ENCODE measurements at regions not wholly inside any gene's neighbourhood (a gene's known extent, or its start where the extent isn't known, plus 50 kb on each side); places are given as distances from the start of the nearest gene placed in this dataset.

DNA sequence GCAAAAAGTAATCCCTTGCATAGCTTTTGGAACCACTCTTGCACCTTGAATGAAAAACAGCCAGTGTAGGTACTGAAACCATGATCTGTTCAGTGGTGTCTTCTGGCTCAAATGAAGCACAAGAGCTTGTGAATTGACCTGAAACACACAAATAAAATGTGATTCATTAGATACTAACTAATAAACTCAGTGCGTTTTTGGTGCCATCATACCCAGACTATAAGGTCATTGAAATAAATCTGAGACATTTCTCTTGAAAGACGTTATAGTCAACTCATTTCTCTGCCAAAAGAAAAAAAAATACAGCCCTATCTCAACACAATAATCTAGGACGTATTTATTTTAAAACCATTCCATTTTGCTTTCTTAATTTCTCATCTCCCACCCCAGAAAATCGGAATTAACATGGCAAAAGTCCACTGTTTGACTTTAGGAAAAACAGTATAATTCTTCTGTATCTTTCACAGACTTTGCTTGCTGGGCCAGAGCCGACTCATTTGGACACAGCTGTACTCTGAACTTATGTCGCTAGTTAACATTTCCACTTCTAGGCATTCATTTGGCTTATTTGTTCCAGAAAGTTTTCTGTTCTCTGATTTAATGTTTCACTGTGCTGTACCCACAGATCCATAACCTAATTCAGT lies 284.9 kb upstream of the TBL1XR1 start:
- Mint-ChIP-seq H3K36me3 (ENCODE audit: low read depth) (peaks cover 20% of the 10 kb centered on the region), H3K4me3 (no peak overlapping the region), H3K27ac (peak overlapping the region; percentile 46), H3K27me3 (ENCODE audit: low read depth, poor library complexity) (peaks cover 9% of the 10 kb centered on the region), H3K9me3 (peaks cover 17% of the 10 kb centered on the region), H3K4me1 (peaks cover 55% of the 10 kb centered on the region)
- no peak for DNase-seq
- TF ChIP-seq, protein P1, sequence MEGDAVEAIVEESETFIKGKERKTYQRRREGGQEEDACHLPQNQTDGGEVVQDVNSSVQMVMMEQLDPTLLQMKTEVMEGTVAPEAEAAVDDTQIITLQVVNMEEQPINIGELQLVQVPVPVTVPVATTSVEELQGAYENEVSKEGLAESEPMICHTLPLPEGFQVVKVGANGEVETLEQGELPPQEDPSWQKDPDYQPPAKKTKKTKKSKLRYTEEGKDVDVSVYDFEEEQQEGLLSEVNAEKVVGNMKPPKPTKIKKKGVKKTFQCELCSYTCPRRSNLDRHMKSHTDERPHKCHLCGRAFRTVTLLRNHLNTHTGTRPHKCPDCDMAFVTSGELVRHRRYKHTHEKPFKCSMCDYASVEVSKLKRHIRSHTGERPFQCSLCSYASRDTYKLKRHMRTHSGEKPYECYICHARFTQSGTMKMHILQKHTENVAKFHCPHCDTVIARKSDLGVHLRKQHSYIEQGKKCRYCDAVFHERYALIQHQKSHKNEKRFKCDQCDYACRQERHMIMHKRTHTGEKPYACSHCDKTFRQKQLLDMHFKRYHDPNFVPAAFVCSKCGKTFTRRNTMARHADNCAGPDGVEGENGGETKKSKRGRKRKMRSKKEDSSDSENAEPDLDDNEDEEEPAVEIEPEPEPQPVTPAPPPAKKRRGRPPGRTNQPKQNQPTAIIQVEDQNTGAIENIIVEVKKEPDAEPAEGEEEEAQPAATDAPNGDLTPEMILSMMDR (IDR thresholded peaks at IDR 0.05): no peak

DNA sequence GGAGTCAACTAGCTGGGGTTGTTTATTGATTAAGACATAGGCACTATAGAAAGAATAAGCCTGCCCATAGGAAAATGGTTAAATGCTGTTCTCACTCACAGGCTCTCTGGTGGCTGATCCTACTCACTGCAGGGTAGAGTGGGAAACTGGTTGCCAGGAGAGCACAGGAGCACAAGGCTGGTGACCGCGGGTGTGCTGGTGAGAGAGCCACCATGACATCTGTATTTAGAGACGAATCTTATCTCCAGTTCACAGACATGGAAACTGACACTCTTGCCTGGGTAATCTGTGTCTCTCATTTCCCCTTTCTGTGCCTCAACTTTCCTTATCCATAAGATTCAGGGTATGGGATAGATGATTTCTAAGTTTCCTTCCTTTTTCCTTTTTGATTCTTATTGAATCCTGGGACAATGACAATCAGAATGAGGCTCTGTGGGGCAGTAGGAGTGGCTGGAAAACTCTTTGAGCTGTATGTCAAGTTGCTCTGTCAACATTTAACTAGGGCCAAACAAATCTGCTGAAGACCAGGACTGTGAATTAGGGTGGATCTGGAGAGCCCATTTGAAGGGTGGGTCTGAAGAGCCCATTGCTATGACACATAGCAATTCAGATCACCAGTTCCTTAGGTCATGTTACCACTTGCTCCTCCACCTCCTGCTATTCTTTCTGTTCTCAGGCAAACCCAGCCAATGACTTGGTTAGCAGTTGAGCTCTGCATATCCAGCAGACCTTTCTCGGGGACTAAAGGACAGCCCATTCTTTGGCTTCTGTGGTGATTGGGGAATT lies 286.1 kb upstream of the TBL1XR1 start:
- peaks cover 22% of the 10 kb centered on the region for H3K9me3 Mint-ChIP-seq
- H3K4me3 Mint-ChIP-seq: no peak overlapping the region
- TF ChIP-seq, protein P1 (IDR thresholded peaks at IDR 0.05): no peak
- peaks cover 20% of the 10 kb centered on the region for H3K36me3 Mint-ChIP-seq (ENCODE audit: low read depth)
- peaks cover 46% of the 10 kb centered on the region for H3K4me1 Mint-ChIP-seq
- DNase-seq: no peak
- H3K27ac Mint-ChIP-seq: peak overlapping the region; percentile 26
- peaks cover 9% of the 10 kb centered on the region for H3K27me3 Mint-ChIP-seq (ENCODE audit: low read depth, poor library complexity)

- TF ChIP-seq, protein P1 (IDR thresholded peaks at IDR 0.05): no peak
- Mint-ChIP-seq H3K27me3 (ENCODE audit: low read depth, poor library complexity) (peaks cover 6% of the 10 kb centered on the region), H3K36me3 (ENCODE audit: low read depth) (peaks cover 20% of the 10 kb centered on the region), H3K27ac (no peak overlapping the region), H3K4me3 (no peak overlapping the region), H3K4me1 (peaks cover 38% of the 10 kb centered on the region), H3K9me3 (peaks cover 22% of the 10 kb centered on the region)
- DNase-seq: no peak
Observed at GRCh38 chr3:177484206-177484605, 286.9 kb upstream of the TBL1XR1 start.

- peaks cover 22% of the 10 kb centered on the region for H3K9me3 Mint-ChIP-seq
Observed at GRCh38 chr3:177484926-177485325, 287.6 kb upstream of the TBL1XR1 start.

GRCh38 chr3:177487635-177488186 lies 290.4 kb upstream of the TBL1XR1 start:
- H3K27me3 Mint-ChIP-seq (ENCODE audit: low read depth, poor library complexity): peaks cover 6% of the 10 kb centered on the region
- DNase-seq: no peak
- no peak overlapping the region for H3K4me3 Mint-ChIP-seq
- H3K9me3 Mint-ChIP-seq: peaks cover 22% of the 10 kb centered on the region
- peaks cover 27% of the 10 kb centered on the region for H3K4me1 Mint-ChIP-seq
- TF ChIP-seq, protein P1 (IDR thresholded peaks at IDR 0.05): no peak
- no peak overlapping the region for H3K27ac Mint-ChIP-seq
- H3K36me3 Mint-ChIP-seq (ENCODE audit: low read depth): peaks cover 16% of the 10 kb centered on the region

More at GRCh38 chr3:177484926-177485325, 287.6 kb upstream of the TBL1XR1 start:
- peaks cover 30% of the 10 kb centered on the region for H3K4me1 Mint-ChIP-seq
- no peak overlapping the region for H3K27ac Mint-ChIP-seq
- H3K27me3 Mint-ChIP-seq (ENCODE audit: low read depth, poor library complexity): peaks cover 6% of the 10 kb centered on the region
- peaks cover 20% of the 10 kb centered on the region for H3K36me3 Mint-ChIP-seq (ENCODE audit: low read depth)
- DNase-seq: no peak
- TF ChIP-seq, protein P1 (IDR thresholded peaks at IDR 0.05): no peak
- no peak overlapping the region for H3K4me3 Mint-ChIP-seq
